LNCAP (cell line): ENCODE measurements at regions not wholly inside any gene's neighbourhood (a gene's known extent, or its start where the extent isn't known, plus 50 kb on each side); places are given as distances from the start of the nearest gene placed in this dataset.

Experiments
- CTCF ChIP-seq: fragments of 450-650 bp; IDR thresholded peaks from 2 replicates; pipeline ENCODE4 v1.5.1; 2017; ENCODE audit warnings: mild to moderate bottlenecking

GRCh38 chr4:111154934-111155333, 532.1 kb upstream of the PITX2 start:
- TF ChIP-seq CTCF: no peak

- TF ChIP-seq CTCF: peak; percentile 51
Measured at GRCh38 chr4:111164556-111164955, 541.7 kb upstream of the PITX2 start.

- no peak for TF ChIP-seq CTCF
Measured at GRCh38 chr4:111174331-111174730, 551.5 kb upstream of the PITX2 start.

DNA sequence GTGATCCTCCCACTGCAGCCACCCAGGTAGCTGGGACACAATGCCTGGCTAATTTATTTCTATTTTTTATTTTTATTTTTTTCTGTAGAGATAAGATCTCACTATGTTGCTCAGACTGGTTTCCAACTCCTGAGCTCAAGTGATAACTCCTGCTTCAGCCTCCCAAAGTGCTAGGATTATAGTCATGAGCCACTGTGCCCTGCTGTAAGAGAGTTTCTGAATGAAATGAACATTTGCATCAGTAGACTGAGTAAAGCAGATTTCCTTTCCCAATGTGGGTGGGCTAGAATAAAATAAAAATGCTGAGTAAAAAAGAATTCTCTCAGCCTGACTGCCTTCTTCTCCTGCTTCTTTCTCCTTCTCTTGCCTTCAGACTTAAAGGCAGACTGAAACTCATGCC, 555.4 kb upstream of the PITX2 start:
- TF ChIP-seq CTCF: no peak

DNA sequence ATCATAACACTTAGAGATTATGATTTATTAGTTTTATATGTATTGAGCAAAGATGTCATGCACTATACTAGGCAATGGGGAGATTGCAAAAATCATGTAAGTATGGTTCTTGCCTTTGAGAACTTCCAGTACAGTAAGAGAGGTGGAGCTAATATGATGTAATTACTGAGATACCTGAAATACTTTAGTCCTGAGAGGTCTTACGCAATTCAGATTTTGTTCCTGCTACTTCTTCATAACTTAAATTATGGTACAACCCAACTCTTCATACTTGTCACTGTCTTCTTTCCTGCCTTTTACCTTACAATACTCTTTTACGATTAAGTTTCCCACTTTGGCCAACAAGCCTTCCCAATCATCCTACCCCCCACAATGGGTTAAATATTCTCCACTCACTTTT, 564.2 kb upstream of the PITX2 start:
- no peak for TF ChIP-seq CTCF

DNA sequence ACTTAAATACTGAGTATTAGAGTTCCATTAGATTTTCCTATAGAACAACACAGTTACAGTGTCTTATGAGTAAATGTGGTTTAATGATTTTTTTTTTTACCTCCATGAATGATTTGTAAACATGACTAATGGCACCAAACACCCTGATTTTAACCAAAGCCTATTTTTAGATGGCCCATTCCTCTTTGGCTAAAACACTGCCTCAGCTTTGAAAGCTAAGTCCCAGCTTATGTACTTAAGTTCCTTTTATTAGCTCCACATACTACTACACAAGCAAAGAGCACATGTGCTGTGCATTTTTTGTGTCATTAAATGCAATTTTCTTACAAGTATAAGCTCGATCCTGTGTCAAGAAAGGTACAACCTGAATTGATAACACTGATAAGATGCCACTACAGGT, 575.6 kb upstream of the PITX2 start:
- TF ChIP-seq CTCF: no peak

DNA sequence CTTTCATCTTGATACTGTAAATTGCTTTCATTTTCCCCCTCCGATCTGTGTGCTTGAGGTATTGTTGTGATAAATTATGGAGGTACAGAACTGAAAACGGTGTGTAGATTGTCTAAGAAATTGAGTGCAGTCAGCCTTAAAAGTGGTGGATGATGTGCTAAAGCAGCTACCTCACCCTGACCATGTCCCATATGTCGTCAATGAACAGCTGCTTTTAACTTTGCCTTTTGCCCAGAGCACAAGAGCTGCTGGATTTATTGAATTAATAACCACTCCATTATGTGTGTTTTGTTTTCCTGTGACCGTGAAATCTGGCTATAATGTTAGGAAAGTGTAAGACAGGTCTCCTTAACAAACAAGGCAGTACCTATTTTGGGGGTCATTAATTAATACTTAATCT, 581.9 kb upstream of the PITX2 start:
- TF ChIP-seq CTCF: no peak

- no peak for TF ChIP-seq CTCF
Measured at GRCh38 chr4:111208970-111209369, 586.1 kb upstream of the PITX2 start.
